Astrocyte (in vitro differentiated cells and primary cell): ENCODE measurements at regions not wholly inside any gene's neighbourhood (a gene's known extent, or its start where the extent isn't known, plus 50 kb on each side); places are given as distances from the start of the nearest gene placed in this dataset.

Experiments used
- EZH2 ChIP-seq: IDR thresholded peaks from 2 replicates; pipeline ENCODE4 v1.6.1; 2012; ENCODE audit warnings: mild to moderate bottlenecking, low read length, inconsistent platforms; ENCODE audit not compliant: insufficient read depth
- TF ChIP-seq, protein P1 (sequence below): IDR thresholded peaks from 2 replicates; pipeline ENCODE4 v1.5.1; 2011; ENCODE audit warnings: low read depth, mild to moderate bottlenecking, inconsistent platforms, low read length, moderate library complexity; ENCODE audit not compliant: insufficient read depth

DNA sequence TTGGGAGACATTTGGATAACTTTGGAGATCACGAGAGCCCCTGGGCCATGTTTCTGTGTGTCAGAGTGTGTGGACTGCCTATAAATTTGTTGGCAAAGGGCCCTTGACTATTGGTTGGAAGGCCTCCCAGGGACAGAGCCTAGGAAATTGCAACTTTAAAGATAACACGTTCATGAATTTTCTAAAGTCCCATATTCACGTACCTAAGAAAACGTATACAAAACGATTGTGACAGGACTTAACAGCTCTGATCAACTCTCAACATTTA lies 55.8 kb downstream of the DOP1B start:
- TF ChIP-seq, protein P1, sequence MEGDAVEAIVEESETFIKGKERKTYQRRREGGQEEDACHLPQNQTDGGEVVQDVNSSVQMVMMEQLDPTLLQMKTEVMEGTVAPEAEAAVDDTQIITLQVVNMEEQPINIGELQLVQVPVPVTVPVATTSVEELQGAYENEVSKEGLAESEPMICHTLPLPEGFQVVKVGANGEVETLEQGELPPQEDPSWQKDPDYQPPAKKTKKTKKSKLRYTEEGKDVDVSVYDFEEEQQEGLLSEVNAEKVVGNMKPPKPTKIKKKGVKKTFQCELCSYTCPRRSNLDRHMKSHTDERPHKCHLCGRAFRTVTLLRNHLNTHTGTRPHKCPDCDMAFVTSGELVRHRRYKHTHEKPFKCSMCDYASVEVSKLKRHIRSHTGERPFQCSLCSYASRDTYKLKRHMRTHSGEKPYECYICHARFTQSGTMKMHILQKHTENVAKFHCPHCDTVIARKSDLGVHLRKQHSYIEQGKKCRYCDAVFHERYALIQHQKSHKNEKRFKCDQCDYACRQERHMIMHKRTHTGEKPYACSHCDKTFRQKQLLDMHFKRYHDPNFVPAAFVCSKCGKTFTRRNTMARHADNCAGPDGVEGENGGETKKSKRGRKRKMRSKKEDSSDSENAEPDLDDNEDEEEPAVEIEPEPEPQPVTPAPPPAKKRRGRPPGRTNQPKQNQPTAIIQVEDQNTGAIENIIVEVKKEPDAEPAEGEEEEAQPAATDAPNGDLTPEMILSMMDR = no peak
- no peak for TF ChIP-seq EZH2
